Neural cell (in vitro differentiated cells): ENCODE measurements at regions not wholly inside any gene's neighbourhood (a gene's known extent, or its start where the extent isn't known, plus 50 kb on each side); places are given as distances from the start of the nearest gene placed in this dataset.

Source experiments
- POLR2AphosphoS5 ChIP-seq: IDR thresholded peaks from 2 replicates; pipeline ENCODE4 v1.6.1; 2012
- RAD21 ChIP-seq: fragments of 450-650 bp; conservative IDR thresholded peaks from 2 replicates; pipeline ENCODE4 v1.6.1; 2014; ENCODE audit warnings: antibody characterized with exemption, mild to moderate bottlenecking, moderate library complexity
- TF ChIP-seq, protein P1 (sequence below): fragments of 450-650 bp; IDR thresholded peaks from 2 replicates; pipeline ENCODE4 v1.5.1; 2014; ENCODE audit warnings: antibody characterized with exemption, mild to moderate bottlenecking, moderate library complexity; ENCODE audit not compliant: poor library complexity, severe bottlenecking
- TF ChIP-seq, protein P2 (sequence below): IDR thresholded peaks from 2 replicates; pipeline ENCODE4 v1.6.1; 2012; ENCODE audit warnings: borderline replicate concordance

GRCh38 chr4:65250916-65251315 lies 419.4 kb downstream of the EPHA5 start:
- TF ChIP-seq POLR2AphosphoS5 (no peak), RAD21 (no peak)
- TF ChIP-seq, protein P1, sequence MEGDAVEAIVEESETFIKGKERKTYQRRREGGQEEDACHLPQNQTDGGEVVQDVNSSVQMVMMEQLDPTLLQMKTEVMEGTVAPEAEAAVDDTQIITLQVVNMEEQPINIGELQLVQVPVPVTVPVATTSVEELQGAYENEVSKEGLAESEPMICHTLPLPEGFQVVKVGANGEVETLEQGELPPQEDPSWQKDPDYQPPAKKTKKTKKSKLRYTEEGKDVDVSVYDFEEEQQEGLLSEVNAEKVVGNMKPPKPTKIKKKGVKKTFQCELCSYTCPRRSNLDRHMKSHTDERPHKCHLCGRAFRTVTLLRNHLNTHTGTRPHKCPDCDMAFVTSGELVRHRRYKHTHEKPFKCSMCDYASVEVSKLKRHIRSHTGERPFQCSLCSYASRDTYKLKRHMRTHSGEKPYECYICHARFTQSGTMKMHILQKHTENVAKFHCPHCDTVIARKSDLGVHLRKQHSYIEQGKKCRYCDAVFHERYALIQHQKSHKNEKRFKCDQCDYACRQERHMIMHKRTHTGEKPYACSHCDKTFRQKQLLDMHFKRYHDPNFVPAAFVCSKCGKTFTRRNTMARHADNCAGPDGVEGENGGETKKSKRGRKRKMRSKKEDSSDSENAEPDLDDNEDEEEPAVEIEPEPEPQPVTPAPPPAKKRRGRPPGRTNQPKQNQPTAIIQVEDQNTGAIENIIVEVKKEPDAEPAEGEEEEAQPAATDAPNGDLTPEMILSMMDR = no peak
- TF ChIP-seq, protein P2, sequence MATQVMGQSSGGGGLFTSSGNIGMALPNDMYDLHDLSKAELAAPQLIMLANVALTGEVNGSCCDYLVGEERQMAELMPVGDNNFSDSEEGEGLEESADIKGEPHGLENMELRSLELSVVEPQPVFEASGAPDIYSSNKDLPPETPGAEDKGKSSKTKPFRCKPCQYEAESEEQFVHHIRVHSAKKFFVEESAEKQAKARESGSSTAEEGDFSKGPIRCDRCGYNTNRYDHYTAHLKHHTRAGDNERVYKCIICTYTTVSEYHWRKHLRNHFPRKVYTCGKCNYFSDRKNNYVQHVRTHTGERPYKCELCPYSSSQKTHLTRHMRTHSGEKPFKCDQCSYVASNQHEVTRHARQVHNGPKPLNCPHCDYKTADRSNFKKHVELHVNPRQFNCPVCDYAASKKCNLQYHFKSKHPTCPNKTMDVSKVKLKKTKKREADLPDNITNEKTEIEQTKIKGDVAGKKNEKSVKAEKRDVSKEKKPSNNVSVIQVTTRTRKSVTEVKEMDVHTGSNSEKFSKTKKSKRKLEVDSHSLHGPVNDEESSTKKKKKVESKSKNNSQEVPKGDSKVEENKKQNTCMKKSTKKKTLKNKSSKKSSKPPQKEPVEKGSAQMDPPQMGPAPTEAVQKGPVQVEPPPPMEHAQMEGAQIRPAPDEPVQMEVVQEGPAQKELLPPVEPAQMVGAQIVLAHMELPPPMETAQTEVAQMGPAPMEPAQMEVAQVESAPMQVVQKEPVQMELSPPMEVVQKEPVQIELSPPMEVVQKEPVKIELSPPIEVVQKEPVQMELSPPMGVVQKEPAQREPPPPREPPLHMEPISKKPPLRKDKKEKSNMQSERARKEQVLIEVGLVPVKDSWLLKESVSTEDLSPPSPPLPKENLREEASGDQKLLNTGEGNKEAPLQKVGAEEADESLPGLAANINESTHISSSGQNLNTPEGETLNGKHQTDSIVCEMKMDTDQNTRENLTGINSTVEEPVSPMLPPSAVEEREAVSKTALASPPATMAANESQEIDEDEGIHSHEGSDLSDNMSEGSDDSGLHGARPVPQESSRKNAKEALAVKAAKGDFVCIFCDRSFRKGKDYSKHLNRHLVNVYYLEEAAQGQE = no peak
